SU-DHL-6 (cell line): ENCODE measurements at regions not wholly inside any gene's neighbourhood (a gene's known extent, or its start where the extent isn't known, plus 50 kb on each side); places are given as distances from the start of the nearest gene placed in this dataset.

Experiments used
- CTCF ChIP-seq: fragments of 200-600 bp; sonication (generic); IDR thresholded peaks from one replicate; pipeline ENCODE4 v1.5.1; 2017; ENCODE audit warnings: antibody characterized with exemption, mild to moderate bottlenecking, low read length, moderate library complexity; ENCODE audit not compliant: insufficient read depth, poor library complexity, severe bottlenecking
- EZH2phosphoT487 ChIP-seq: fragments of 200-600 bp; sonication (generic), shearing (Covaris generic); conservative IDR thresholded peaks from 2 replicates; pipeline ENCODE4 v1.6.1; 2018; ENCODE audit warnings: mild to moderate bottlenecking, antibody characterized with exemption, low read length, moderate library complexity, mixed read lengths

DNA sequence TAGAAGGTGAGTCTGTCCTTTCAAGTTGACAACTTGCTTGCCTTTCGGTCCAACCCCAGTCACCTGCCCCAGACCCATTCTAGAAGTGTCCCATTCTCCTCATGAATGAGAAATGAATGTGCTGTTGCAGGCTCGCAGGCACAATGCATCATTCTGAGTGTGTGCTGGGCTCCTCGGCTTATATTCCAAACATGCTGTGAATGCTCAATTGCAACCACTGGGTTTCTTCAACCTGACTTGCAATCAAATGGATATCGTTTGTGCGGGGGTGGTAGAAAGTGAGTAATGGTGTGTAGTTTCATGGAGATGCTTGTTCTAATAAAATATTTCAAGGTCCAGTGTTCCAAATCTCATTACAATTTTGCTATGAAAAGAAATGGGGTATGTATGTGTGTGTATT is 256.6 kb upstream of the IL12B start:
- TF ChIP-seq CTCF = no peak
- no peak for TF ChIP-seq EZH2phosphoT487
